Endothelial cell of umbilical vein (primary cell): ENCODE measurements at regions not wholly inside any gene's neighbourhood (a gene's known extent, or its start where the extent isn't known, plus 50 kb on each side); places are given as distances from the start of the nearest gene placed in this dataset.

ENCODE experiments used
- BruUV-seq: library from RNA; stranded (reverse); fragments of 400-500 nt; replicated peaks from 2 replicates; lab custom pipeline; 2021; lab: Mats Ljungman, UMichigan
- CTCF ChIA-PET: fragments of 300-600, 350-600 bp; sonication (Branson Sonifier 250); formaldehyde crosslinking; loops from one replicate; lab custom pipeline; 2021; ENCODE audit warnings: antibody characterized with exemption, inconsistent platforms; lab: Charles Lee
- POLR2A ChIA-PET: fragments of 300-600, 350-600 bp; sonication (Branson Sonifier 250); formaldehyde crosslinking; loops from one replicate; lab custom pipeline; 2021; ENCODE audit warnings: antibody characterized with exemption, inconsistent platforms; lab: Charles Lee
- DNase-seq: peaks from one replicate; pipeline ENCODE4 v3.0.0-alpha.2; 2011; ENCODE audit warnings: low read depth, low spot score
- FAIRE-seq: peaks from 2 replicates; lab custom pipeline; 2011; peaks lifted over from hg19 to GRCh38; lab: Jason Lieb, UNC
- H2AFZ ChIP-seq: 2 replicates; pipeline ENCODE4 v1.6.0; 2012; ENCODE audit warnings: low read depth, low read length, control low read depth, inconsistent platforms
- H3K27ac ChIP-seq: 2 replicates; pipeline ENCODE4 v1.5.1; 2011; ENCODE audit warnings: low read depth, mild to moderate bottlenecking, control low read depth, low read length, moderate library complexity; ENCODE audit not compliant: insufficient read depth
- H3K27me3 ChIP-seq, 2 experiments: 2 replicates each; pipeline versions ENCODE4 v1.6.0 to v1.6.1; 2011; ENCODE audit warnings: low read length in 2 of 2, mixed read lengths in 1 of 2; ENCODE audit not compliant: control insufficient read depth in 2 of 2, insufficient read depth in 2 of 2
- H3K36me3 ChIP-seq, 2 experiments: 2 replicates in 1 of 2; 3 replicates in 1 of 2; pipeline ENCODE4 v1.5.1; 2011; ENCODE audit warnings: low read length in 2 of 2, mild to moderate bottlenecking in 1 of 2, moderate library complexity in 1 of 2; ENCODE audit not compliant: control insufficient read depth in 2 of 2, insufficient read depth in 2 of 2; ENCODE audit errors: extremely low read depth in 1 of 2
- H3K4me1 ChIP-seq: 3 replicates; pipeline ENCODE4 v1.5.1; 2011; ENCODE audit warnings: mild to moderate bottlenecking, low read length; ENCODE audit not compliant: control insufficient read depth, insufficient read depth; ENCODE audit errors: extremely low read depth
- H3K4me2 ChIP-seq: 2 replicates; pipeline ENCODE4 v1.6.1; 2011; ENCODE audit warnings: low read length, control low read depth, mixed read lengths; ENCODE audit not compliant: insufficient read depth
- H3K4me3 ChIP-seq, 3 experiments: fragments of 200-600 bp in 1 of 3; sonication (generic), shearing (Covaris generic) in 1 of 3; replicated peaks in 1 of 3; 2 replicates each; pipeline ENCODE4 v1.5.1; 2011 to 2016; ENCODE audit warnings: control low read depth in 3 of 3, low read length in 3 of 3, mild to moderate bottlenecking in 2 of 3, inconsistent platforms in 1 of 3, low read depth in 1 of 3, moderate library complexity in 1 of 3; ENCODE audit not compliant: insufficient read depth in 1 of 3
- H3K79me2 ChIP-seq: 2 replicates; pipeline ENCODE4 v1.6.0; 2012; ENCODE audit warnings: low read length, inconsistent platforms; ENCODE audit not compliant: control insufficient read depth, insufficient read depth
- H3K9ac ChIP-seq: replicated peaks from 2 replicates; pipeline ENCODE3; 2011; ENCODE audit warnings: low read length, control low read depth; ENCODE audit not compliant: insufficient read depth; ENCODE audit errors: extremely low read depth
- H3K9me1 ChIP-seq: replicated peaks from 3 replicates; pipeline ENCODE4 v1.6.0; 2011; ENCODE audit warnings: mild to moderate bottlenecking, low read length; ENCODE audit not compliant: control insufficient read depth, insufficient read depth; ENCODE audit errors: extremely low read depth
- H3K9me3 ChIP-seq: replicated peaks from 2 replicates; pipeline ENCODE4 v1.5.1; 2012; ENCODE audit warnings: low read length, inconsistent platforms; ENCODE audit not compliant: control insufficient read depth, insufficient read depth
- H4K20me1 ChIP-seq: replicated peaks from 2 replicates; pipeline ENCODE3; 2011; ENCODE audit warnings: mild to moderate bottlenecking, low read length; ENCODE audit not compliant: control insufficient read depth, insufficient read depth; ENCODE audit errors: extremely low read depth
- CTCF ChIP-seq, 2 donors: IDR thresholded peaks; 1 replicate in 1 of 2; 2 replicates in 1 of 2; pipeline ENCODE4 v1.5.1; 2011; ENCODE audit warnings: low read length in 2 of 2, mild to moderate bottlenecking in 2 of 2, moderate library complexity in 2 of 2, control low read depth in 1 of 2, inconsistent platforms in 1 of 2, low read depth in 1 of 2; ENCODE audit not compliant: insufficient read depth in 1 of 2; ENCODE audit errors: extremely low read depth in 1 of 2
- EZH2 ChIP-seq: IDR thresholded peaks from 2 replicates; pipeline ENCODE4 v1.6.1; 2012; ENCODE audit warnings: borderline replicate concordance, low read depth, mild to moderate bottlenecking, moderate library complexity, low read length, inconsistent platforms; ENCODE audit not compliant: severe bottlenecking
- FOS ChIP-seq: IDR thresholded peaks from 2 replicates; pipeline ENCODE4 v1.6.1; 2011; ENCODE audit warnings: mild to moderate bottlenecking, low read length, moderate library complexity, borderline replicate concordance; ENCODE audit not compliant: insufficient read depth
- GATA2 ChIP-seq: IDR thresholded peaks from 2 replicates; pipeline ENCODE4 v1.7.0; 2011; ENCODE audit warnings: low read depth, mild to moderate bottlenecking, moderate library complexity, mixed read lengths, low read length; ENCODE audit not compliant: insufficient read length, insufficient read depth
- JUN ChIP-seq: IDR thresholded peaks from 2 replicates; pipeline ENCODE4 v1.6.1; 2011; ENCODE audit warnings: borderline replicate concordance, low read depth; ENCODE audit not compliant: insufficient read length, insufficient read depth
- MAX ChIP-seq: IDR thresholded peaks from 2 replicates; pipeline ENCODE4 v1.6.1; 2011; ENCODE audit not compliant: insufficient read depth, insufficient read length
- MYC ChIP-seq: IDR thresholded peaks from one replicate; pipeline ENCODE4 v1.6.1; 2011; ENCODE audit warnings: mild to moderate bottlenecking, low read depth, low read length
- POLR2A ChIP-seq: IDR thresholded peaks from 2 replicates; pipeline ENCODE4 v1.6.1; 2012; ENCODE audit warnings: low read depth, mild to moderate bottlenecking, control low read depth, low read length
- POLR2AphosphoS5 ChIP-seq: IDR thresholded peaks from 2 replicates; pipeline ENCODE4 v1.6.1; 2012; ENCODE audit warnings: low read depth, mild to moderate bottlenecking, control low read depth, low read length, moderate library complexity; ENCODE audit not compliant: insufficient read depth
- dilution Hi-C: fragments of 300-500 bp; cut with MboI; formaldehyde crosslinking; loops from one replicate; pipeline ENCODE4 v1.15.0; 2019; ENCODE audit warnings: low sequenced_read_pairs; ENCODE audit not compliant: extremely low pct_ligation_motif_present
- intact Hi-C: fragments of 100-400 bp; cut with micrococcal nuclease; formaldehyde crosslinking; loops from one replicate; pipeline ENCODE4 v1.10.0; 2022

- Histone ChIP-seq H3K4me1 (no peaks in the 10 kb centered on the region), H3K4me3 (no peak overlapping the region), H3K27ac (no peak overlapping the region), H2AFZ (no peak overlapping the region), H3K4me2 (no peak overlapping the region), H3K9me3 (no peaks in the 10 kb centered on the region), H3K27me3 (peaks cover 0 to 2% of the 10 kb centered on the region in 2 experiments), H3K9ac (no peak overlapping the region), H4K20me1 (no peaks in the 10 kb centered on the region), H3K79me2 (no peaks in the 10 kb centered on the region), H3K36me3 (no peaks in the 10 kb centered on the region), H3K9me1 (no peaks in the 10 kb centered on the region)
- dilution Hi-C loops (no loop called here), intact Hi-C loops (no loop called here)
- ChIA-PET CTCF (interaction anchor here (1.8 to 2.2 kb wide), 2 partner anchors 202 to 318 kb away, joined by 5 to 6 read pairs; no protein-coding TSS in a partner anchor), POLR2A (no interaction called here)
- TF ChIP-seq JUN (no peak), GATA2 (no peak), EZH2 (no peak), MYC (no peak), POLR2A (no peak), POLR2AphosphoS5 (no peak), FOS (no peak), CTCF (IDR thresholded peaks at IDR 0.05; ENCODE audit: extremely low read depth in 1 of 2, insufficient read depth in 1 of 2, low read depth in 1 of 2, low read length in 2 of 2) (no peak), MAX (no peak)
- no TSS peak for BruUV-seq
- DNase-seq (no peak), FAIRE-seq (no peak)
Observed at GRCh38 chr21:41614511-41614910, 106.6 kb upstream of the TMPRSS2 start.
